HG03565 (cell line): ENCODE measurements at regions not wholly inside any gene's neighbourhood (a gene's known extent, or its start where the extent isn't known, plus 50 kb on each side); places are given as distances from the start of the nearest gene placed in this dataset.
"Not testable (repeated sequence)": the region's sequence is repeated elsewhere in the genome, so short reads cannot be mapped to it uniquely, and the experiment has no call there.

Experiments used
- ATAC-seq: cut with Tn5 transposase; IDR thresholded peaks from one replicate; pipeline ENCODE4 v1.9.1; 2021; ENCODE audit warnings: mild to moderate bottlenecking, moderate library complexity; ENCODE audit not compliant: unreplicated experiment

- not testable (repeated sequence) for ATAC-seq
Measured at GRCh38 chr17:77629284-77629683, 329.2 kb upstream of the TNRC6C start.

- no peak for ATAC-seq
Measured at GRCh38 chr17:77631307-77631706, 327.2 kb upstream of the TNRC6C start.

- ATAC-seq: no peak
Measured at GRCh38 chr17:77632619-77633018, 325.9 kb upstream of the TNRC6C start.

GRCh38 chr17:77634710-77635109 is 323.8 kb upstream of the TNRC6C start:
- ATAC-seq: no peak

- ATAC-seq: no peak
Measured at GRCh38 chr17:77635176-77635575, 323.3 kb upstream of the TNRC6C start.

- not testable (repeated sequence) for ATAC-seq
Measured at GRCh38 chr17:77635785-77636184, 322.7 kb upstream of the TNRC6C start.

- ATAC-seq: no peak
Measured at GRCh38 chr17:77636835-77637817, 321.4 kb upstream of the TNRC6C start.

- no peak for ATAC-seq
Measured at GRCh38 chr17:77637818-77638575, 320.5 kb upstream of the TNRC6C start.

GRCh38 chr17:77640252-77640651 is 318.3 kb upstream of the TNRC6C start:
- ATAC-seq: no peak

- no peak for ATAC-seq
Measured at GRCh38 chr17:77640916-77641605, 317.4 kb upstream of the TNRC6C start.

- ATAC-seq: no peak
Measured at GRCh38 chr17:77641718-77642117, 316.8 kb upstream of the TNRC6C start.

- no peak for ATAC-seq
Measured at GRCh38 chr17:77644181-77645071, 314.1 kb upstream of the TNRC6C start.

GRCh38 chr17:77645072-77646045 is 313.1 kb upstream of the TNRC6C start:
- ATAC-seq: no peak

- ATAC-seq: no peak
Measured at GRCh38 chr17:77646046-77646430, 312.5 kb upstream of the TNRC6C start.

GRCh38 chr17:77647531-77647930 is 311.0 kb upstream of the TNRC6C start:
- no peak for ATAC-seq

GRCh38 chr17:77649717-77650211 is 308.7 kb upstream of the TNRC6C start:
- ATAC-seq: no peak

- ATAC-seq: no peak
Measured at GRCh38 chr17:77651988-77652387, 306.5 kb upstream of the TNRC6C start.

GRCh38 chr17:77654296-77654695 is 304.2 kb upstream of the TNRC6C start:
- no peak for ATAC-seq

GRCh38 chr17:77654850-77655249 is 303.7 kb upstream of the TNRC6C start:
- no peak for ATAC-seq
